GM21619 (cell line): ENCODE measurements at regions not wholly inside any gene's neighbourhood (a gene's known extent, or its start where the extent isn't known, plus 50 kb on each side); places are given as distances from the start of the nearest gene placed in this dataset.
"Not testable (repeated sequence)": the region's sequence is repeated elsewhere in the genome, so short reads cannot be mapped to it uniquely, and the experiment has no call there.

ENCODE experiments used
- ATAC-seq: cut with Tn5 transposase; IDR thresholded peaks from one replicate; pipeline ENCODE4 v1.9.1; 2021; ENCODE audit not compliant: unreplicated experiment

DNA sequence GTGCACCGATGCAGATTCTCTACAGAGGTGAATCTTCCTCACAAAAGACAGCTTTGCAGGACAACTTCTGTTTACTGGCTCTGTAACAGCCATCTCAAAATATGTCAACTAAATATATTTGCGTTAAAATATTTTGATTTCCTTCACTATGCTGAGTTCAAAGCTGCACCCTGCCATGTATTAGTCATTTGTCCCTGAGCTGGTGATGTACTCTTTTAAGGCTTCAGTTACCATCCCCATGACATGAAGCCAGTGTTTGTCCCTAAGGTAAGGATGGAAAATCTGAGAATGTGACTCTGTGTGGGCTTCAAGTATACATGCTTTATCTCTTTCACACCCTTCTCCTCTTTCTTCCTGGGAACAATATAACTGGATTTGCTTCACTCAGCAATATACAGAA lies 70.2 kb upstream of the BTG3 start:
- ATAC-seq: no peak

DNA sequence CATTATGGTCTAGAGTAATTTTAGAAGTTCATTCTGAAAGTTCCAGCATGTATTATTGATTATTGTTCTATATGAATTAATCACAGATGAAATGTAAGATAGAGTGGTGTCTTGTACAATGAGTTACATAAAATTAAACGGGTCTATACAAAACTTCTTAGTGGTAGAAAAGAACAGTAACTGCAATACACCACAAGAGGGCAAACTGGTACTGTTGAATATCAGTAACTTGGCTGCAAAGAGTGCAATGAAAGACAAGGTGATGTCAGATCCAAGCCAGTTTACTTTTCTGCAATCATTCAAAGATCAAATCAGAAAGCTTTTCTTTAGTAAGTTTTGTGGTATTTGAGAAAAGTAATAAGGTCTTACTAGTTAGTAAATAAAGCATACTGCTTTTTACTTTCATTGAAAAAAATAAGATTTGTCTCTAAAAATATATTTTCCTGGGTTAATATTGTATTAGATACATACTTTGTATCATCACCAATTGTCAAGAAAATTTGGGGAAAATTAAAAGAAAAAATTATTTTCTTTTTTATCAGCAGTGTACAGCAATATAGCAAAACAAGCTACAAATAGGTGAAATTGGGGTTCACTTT lies 66.4 kb upstream of the BTG3 start:
- ATAC-seq: peak; percentile 85

DNA sequence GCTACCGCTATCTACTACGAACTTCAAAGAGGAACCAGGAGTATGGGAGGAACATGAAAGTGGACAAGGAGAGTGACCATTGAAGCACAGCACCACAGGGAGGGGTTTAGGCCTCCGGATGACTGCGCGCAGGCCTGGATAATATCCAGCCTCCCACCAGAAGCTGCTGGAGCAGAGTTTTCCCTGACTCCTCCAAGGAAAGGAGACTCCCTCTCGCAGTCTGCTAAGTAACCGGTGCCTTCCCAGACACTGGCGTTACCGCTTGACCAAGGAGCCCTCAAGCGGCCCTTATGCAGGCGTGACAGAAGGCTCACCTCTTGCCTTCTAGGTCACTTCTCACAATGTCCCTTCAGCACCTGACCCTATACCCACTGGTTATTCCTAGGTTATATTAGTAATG lies 64.2 kb upstream of the BTG3 start:
- ATAC-seq: not testable (repeated sequence)

DNA sequence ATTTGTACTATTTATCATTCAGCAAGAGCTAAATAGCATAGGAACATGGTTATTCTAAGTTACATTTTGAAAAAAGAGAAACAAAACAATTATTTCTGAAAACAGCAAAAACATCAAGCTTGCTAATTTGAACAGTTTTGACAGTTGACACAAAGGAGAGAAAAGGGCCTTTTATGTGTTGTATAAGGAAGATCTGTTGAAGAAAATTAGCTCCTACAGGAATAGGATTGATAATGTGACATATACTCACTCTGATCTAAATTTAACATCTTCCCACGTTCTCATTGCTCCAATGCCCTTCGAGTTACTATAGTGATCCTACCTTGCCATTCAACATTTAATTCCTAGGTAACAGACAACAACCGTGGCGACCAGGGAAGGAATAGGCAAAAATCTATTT lies 61.4 kb upstream of the BTG3 start:
- no peak for ATAC-seq

DNA sequence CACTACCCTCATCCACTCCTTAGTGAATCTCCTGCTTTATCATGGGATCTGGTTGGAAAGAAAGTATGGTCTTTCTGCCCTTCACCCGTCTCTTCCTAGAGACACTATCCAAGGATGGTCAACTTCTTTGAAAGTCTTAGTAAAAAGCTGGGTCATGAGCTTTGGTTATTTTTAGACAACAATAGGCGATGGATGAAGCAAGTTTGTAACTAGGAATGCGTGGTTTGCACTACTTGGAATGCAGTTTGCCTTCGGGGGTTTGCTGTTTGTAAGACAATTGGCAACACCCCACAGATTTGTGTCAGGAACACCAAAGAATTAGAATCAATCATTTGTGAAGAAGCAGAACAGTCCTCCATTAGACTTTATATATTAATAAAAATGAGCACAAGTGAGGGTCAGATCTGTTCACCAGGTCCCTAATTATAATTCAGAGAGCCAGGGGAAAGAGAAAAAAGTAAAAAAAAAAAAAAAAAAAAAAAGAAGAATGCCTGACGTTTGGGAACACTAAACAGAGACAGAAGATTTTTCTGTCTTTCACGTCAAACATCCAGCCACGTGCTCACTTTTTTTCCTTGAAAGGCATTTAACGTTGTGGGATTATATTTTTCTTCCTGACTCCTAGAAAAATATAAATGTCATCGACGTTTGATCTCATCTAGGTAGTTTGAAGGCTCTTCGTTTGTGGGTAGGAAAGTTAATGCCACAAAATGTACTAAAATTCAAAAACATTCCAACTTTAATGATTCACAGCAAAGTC lies 60.7 kb upstream of the BTG3 start:
- ATAC-seq: no peak

DNA sequence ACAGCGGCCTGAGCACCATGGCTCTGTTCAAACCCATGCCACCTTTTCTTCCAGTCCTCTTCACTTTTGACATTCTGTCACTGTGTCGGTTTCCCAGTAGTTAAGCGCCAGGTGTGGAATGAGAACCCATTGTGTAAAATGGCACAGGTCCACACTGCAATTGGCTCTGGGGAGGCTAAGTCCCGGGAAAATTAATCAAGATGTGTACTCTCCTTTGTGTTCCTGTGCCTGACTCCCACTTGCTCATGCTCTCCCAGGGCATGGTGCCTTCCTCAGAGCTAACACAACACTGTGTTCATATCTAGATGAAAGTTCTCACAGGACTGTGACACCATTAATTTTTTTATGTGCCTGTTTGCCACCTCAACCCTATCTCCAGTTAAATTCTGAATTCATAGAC lies 59.0 kb upstream of the BTG3 start:
- no peak for ATAC-seq

DNA sequence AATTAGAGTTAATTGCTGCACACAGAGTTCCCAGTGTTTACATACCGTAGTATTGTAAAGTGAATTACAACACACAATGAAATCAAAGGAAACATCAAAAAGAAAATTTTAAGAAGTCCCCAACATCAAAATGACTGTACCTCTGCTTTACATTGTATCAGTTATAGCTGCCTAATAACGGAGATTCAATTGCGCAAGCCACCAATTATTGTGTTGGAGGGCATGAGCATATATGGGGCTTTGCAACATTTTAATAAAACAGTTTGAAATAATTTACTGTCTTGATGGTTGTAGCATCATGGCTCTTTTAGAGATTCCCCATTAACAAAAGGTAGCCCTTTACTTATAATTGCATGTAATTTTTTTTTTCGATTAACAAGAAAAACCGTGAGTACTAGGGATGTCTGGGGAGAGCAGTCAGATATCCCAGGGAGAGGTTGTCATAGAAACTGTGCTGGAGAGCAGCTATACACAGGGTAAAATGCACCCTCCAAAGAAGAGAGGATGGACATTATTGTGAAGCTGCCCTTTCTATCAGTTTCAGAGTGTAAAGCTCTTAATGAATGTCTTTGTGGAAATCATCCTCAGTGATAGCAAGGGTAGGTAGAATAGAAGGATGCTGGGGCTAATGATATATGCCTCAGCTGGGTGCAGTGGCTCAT lies 55.9 kb upstream of the BTG3 start:
- no peak for ATAC-seq

DNA sequence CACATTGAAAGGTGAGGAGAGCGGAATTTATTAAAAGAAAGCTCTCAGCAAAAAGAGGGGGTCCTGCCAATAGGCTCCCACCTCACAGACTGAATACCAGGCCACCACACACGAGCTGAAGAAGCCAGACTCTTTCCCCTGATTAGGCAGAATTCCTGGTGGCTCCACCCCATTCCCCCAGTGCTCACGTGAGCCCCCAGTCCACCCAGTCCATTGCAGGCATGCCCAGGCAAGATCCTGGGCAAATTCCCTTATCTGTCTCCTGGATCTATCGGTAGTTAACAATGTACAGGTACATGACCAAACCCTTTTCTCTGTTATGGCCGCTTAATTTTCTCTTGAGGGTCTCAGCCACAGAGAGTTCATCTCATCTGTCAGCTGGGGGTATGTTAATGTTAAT lies 54.6 kb upstream of the BTG3 start:
- ATAC-seq: no peak
